Suprapubic skin (tissue), 3 donors: ENCODE measurements at regions not wholly inside any gene's neighbourhood (a gene's known extent, or its start where the extent isn't known, plus 50 kb on each side); places are given as distances from the start of the nearest gene placed in this dataset.

Source experiments
- CTCF ChIP-seq, 2 donors: fragments of 200-600 bp in 1 of 2; fragments of 450-650 bp in 1 of 2; sonication (generic) in 1 of 2; IDR thresholded peaks; one replicate each; pipeline ENCODE4 v1.5.1; 2016 to 2019; ENCODE audit warnings: antibody characterized with exemption in 2 of 2, mild to moderate bottlenecking in 1 of 2, moderate library complexity in 1 of 2
- EP300 ChIP-seq: sonication (generic); formaldehyde crosslinking; IDR thresholded peaks from one replicate; pipeline ENCODE4 v1.6.1; 2017; ENCODE audit warnings: antibody characterized with exemption
- POLR2A ChIP-seq, 2 donors: fragments of 450-650 bp; IDR thresholded peaks; one replicate each; pipeline ENCODE4 v1.6.1; 2017; ENCODE audit warnings: antibody characterized with exemption in 2 of 2, mild to moderate bottlenecking in 2 of 2, moderate library complexity in 2 of 2

DNA sequence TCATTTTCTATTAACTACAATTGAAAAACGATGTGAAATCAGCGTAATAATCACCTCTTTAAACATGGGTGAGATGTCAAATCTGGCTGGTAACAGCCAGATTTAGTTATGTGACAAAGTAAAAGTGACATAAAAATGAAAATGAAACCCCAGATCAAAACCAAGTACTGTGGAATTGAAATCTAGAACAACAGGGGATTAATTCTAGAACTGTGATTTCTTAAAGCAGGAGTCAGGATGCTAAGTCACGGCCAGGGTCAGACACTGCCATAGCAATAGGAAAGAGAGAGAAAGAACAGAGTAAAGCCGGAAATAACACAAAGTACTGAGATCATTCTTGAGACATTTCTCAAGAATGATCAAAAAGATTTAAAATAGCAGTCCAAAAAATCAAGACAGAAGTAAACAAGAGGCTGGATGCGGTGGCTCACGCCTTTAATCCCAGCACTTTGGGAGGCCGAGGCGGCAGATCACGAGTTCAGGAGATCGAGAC is 1183.7 kb upstream of the NXPH2 start:
- no peak for TF ChIP-seq EP300
- no peak for TF ChIP-seq CTCF (IDR thresholded peaks at IDR 0.05)
- TF ChIP-seq POLR2A (IDR thresholded peaks at IDR 0.05): no peak
